ENCODE measurements at regions not wholly inside any gene's neighbourhood (a gene's known extent, or its start where the extent isn't known, plus 50 kb on each side); places are given as distances from the start of the nearest gene placed in this dataset.

DNA sequence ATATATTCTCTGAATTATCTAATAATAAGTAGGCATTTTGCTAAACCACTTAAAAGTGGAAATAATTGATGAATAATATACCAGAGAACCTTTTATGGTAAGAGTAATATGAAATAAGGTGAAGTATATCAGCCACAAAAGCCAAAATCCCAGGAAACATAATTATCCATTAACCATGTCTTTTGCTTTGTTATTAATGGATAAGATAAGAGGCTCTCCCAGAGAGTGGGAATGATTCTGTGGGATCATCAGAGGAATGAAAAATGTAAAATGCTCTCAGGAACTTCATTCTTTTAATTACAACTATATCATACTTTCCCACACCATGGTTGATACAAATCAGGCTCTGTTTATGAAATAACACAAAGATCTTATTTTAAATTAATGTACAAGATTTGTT lies 391.7 kb upstream of the FZD8 start:
- no peak overlapping the region for H3K4me3 ChIP-seq
- no peak overlapping the region for H3K4me2 ChIP-seq (ENCODE audit: control insufficient read depth, insufficient read depth)
- RAD21 ChIA-PET (ENCODE audit: unreplicated experiment), result no interaction called here
- no peak for ATAC-seq
- H3K27me3 ChIP-seq (replicated peaks in 1 of 2; ENCODE audit: control insufficient read depth in 2 of 2, insufficient read depth in 2 of 2, low read length in 1 of 2), result no peaks in the 10 kb centered on the region
- H3K9me3 ChIP-seq (replicated peaks; ENCODE audit: control insufficient read depth, insufficient read depth, low read length), result no peaks in the 10 kb centered on the region
- no peak overlapping the region for H2AFZ ChIP-seq (ENCODE audit: control insufficient read depth, low read depth, low read length)
- no peak for DNase-seq (ENCODE audit: low read depth, low spot score)
- no peaks in the 10 kb centered on the region for H3K36me3 ChIP-seq (ENCODE audit: control insufficient read depth in 2 of 2, insufficient read depth in 2 of 2, low read length in 1 of 2)
- no peaks in the 10 kb centered on the region for H3K79me2 ChIP-seq (ENCODE audit: control insufficient read depth, insufficient read depth, low read length)
- FAIRE-seq, result no peak
- no peak overlapping the region for H3K9ac ChIP-seq (ENCODE audit: control insufficient read depth, insufficient read depth, low read length)
- SMC1A ChIA-PET (ENCODE audit: uncharacterized antibody, unreplicated experiment), result interaction anchor here (1.3 kb wide), 1 partner anchor 9 kb away, joined by 3 read pairs; no protein-coding TSS in a partner anchor
- CTCF ChIA-PET, result no interaction called here
- no TSS peak for BruUV-seq (replicated peaks)
- H3K4me1 ChIP-seq (ENCODE audit: control insufficient read depth, insufficient read depth, low read length), result no peaks in the 10 kb centered on the region
- TF ChIP-seq, protein P1, sequence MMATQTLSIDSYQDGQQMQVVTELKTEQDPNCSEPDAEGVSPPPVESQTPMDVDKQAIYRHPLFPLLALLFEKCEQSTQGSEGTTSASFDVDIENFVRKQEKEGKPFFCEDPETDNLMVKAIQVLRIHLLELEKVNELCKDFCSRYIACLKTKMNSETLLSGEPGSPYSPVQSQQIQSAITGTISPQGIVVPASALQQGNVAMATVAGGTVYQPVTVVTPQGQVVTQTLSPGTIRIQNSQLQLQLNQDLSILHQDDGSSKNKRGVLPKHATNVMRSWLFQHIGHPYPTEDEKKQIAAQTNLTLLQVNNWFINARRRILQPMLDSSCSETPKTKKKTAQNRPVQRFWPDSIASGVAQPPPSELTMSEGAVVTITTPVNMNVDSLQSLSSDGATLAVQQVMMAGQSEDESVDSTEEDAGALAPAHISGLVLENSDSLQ (IDR thresholded peaks at IDR 0.05), result no peak
- TF ChIP-seq MXI1 (IDR thresholded peaks at IDR 0.05; ENCODE audit: low read depth, low read length) (no peak), ZNF622 (IDR thresholded peaks at IDR 0.05) (no peak), NBN (IDR thresholded peaks at IDR 0.05) (no peak), NR2F1 (conservative IDR thresholded peaks at IDR 0.05) (no peak), MEF2B (IDR thresholded peaks at IDR 0.05; ENCODE audit: partially characterized antibody, poor library complexity, severe bottlenecking) (no peak), RCOR1 (conservative IDR thresholded peaks at IDR 0.05; ENCODE audit: low read depth, low read length) (no peak), TARDBP (IDR thresholded peaks at IDR 0.05; ENCODE audit: borderline replicate concordance) (no peak), SIX5 (IDR thresholded peaks at IDR 0.05; ENCODE audit: low read depth, low read length, severe bottlenecking) (no peak), HDAC6 (IDR thresholded peaks at IDR 0.05; ENCODE audit: unreplicated experiment) (no peak), GABPA (IDR thresholded peaks at IDR 0.05; ENCODE audit: low read depth) (no peak), NR2C1 (IDR thresholded peaks at IDR 0.05) (no peak), TCF3 (IDR thresholded peaks at IDR 0.05; ENCODE audit: borderline replicate concordance, insufficient read depth, low read depth, low read length) (no peak), FOXM1 (IDR thresholded peaks at IDR 0.05; ENCODE audit: low read depth, low read length) (no peak)
- TF ChIP-seq, protein P2, sequence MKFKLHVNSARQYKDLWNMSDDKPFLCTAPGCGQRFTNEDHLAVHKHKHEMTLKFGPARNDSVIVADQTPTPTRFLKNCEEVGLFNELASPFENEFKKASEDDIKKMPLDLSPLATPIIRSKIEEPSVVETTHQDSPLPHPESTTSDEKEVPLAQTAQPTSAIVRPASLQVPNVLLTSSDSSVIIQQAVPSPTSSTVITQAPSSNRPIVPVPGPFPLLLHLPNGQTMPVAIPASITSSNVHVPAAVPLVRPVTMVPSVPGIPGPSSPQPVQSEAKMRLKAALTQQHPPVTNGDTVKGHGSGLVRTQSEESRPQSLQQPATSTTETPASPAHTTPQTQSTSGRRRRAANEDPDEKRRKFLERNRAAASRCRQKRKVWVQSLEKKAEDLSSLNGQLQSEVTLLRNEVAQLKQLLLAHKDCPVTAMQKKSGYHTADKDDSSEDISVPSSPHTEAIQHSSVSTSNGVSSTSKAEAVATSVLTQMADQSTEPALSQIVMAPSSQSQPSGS (IDR thresholded peaks at IDR 0.05; ENCODE audit: low read length), result no peak
- TF ChIP-seq, protein P3, sequence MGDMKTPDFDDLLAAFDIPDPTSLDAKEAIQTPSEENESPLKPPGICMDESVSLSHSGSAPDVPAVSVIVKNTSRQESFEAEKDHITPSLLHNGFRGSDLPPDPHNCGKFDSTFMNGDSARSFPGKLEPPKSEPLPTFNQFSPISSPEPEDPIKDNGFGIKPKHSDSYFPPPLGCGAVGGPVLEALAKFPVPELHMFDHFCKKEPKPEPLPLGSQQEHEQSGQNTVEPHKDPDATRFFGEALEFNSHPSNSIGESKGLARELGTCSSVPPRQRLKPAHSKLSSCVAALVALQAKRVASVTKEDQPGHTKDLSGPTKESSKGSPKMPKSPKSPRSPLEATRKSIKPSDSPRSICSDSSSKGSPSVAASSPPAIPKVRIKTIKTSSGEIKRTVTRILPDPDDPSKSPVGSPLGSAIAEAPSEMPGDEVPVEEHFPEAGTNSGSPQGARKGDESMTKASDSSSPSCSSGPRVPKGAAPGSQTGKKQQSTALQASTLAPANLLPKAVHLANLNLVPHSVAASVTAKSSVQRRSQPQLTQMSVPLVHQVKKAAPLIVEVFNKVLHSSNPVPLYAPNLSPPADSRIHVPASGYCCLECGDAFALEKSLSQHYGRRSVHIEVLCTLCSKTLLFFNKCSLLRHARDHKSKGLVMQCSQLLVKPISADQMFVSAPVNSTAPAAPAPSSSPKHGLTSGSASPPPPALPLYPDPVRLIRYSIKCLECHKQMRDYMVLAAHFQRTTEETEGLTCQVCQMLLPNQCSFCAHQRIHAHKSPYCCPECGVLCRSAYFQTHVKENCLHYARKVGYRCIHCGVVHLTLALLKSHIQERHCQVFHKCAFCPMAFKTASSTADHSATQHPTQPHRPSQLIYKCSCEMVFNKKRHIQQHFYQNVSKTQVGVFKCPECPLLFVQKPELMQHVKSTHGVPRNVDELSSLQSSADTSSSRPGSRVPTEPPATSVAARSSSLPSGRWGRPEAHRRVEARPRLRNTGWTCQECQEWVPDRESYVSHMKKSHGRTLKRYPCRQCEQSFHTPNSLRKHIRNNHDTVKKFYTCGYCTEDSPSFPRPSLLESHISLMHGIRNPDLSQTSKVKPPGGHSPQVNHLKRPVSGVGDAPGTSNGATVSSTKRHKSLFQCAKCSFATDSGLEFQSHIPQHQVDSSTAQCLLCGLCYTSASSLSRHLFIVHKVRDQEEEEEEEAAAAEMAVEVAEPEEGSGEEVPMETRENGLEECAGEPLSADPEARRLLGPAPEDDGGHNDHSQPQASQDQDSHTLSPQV (IDR thresholded peaks at IDR 0.05), result no peak
- in situ Hi-C loops (cut with MboI), result no loop called here
- POLR2A ChIA-PET, result no interaction called here
- no peak overlapping the region for H3K27ac ChIP-seq (ENCODE audit: control insufficient read depth, insufficient read depth)
- H4K20me1 ChIP-seq (ENCODE audit: control insufficient read depth, insufficient read depth), result no peaks in the 10 kb centered on the region
- intact Hi-C loops (cut with micrococcal nuclease; ENCODE audit: unreplicated experiment), result no loop called here
